Spleen (tissue), 7 donors: ENCODE measurements at regions not wholly inside any gene's neighbourhood (a gene's known extent, or its start where the extent isn't known, plus 50 kb on each side); places are given as distances from the start of the nearest gene placed in this dataset.
"Not testable (repeated sequence)": the region's sequence is repeated elsewhere in the genome, so short reads cannot be mapped to it uniquely, and the experiment has no call there.

Experiments used
- POLR2A ChIP-seq, 3 donors: fragments of 450-650 bp; IDR thresholded peaks; one replicate each; pipeline ENCODE4 v1.5.1; 2017; ENCODE audit warnings: antibody characterized with exemption in 3 of 3, mild to moderate bottlenecking in 1 of 3
- TF ChIP-seq, protein P1 (sequence below), 11 experiments: fragments of 200-600 bp in 7 of 11; fragments of 450-650 bp in 4 of 11; sonication (generic) in 4 of 11; IDR thresholded peaks in 8 of 11; conservative IDR thresholded peaks in 3 of 11; 1 replicate in 7 of 11; 2 replicates in 4 of 11; pipeline versions ENCODE4 v1.4.0 to v1.8.0; 2016 to 2021; ENCODE audit warnings: antibody characterized with exemption in 11 of 11, inconsistent platforms in 4 of 11, mild to moderate bottlenecking in 1 of 11
- donor health status: DM: no; HTN: no; CAD: no; lungs with moderate emphysema.
- donor health status: DM: no; HTN: no; CAD: no.
- donor health status: DM: no; HTN: no; CAD: no.

DNA sequence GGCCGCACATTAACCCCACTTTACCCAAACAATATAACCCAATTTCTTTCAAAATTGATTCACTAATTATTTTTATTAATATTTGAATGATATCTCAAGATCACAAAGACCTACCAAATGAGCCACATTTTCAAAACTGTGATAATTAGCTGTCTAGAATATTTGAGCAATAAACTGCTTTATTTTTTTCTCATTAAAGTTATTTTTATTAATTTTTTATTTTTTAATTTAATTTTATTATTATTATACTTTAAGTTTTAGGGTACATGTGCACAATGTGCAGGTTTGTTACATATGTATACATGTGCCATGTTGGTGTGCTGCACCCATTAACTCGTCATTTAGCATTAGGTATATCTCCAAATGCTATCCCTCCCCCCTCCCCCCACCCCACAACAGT lies 489.8 kb upstream of the TECRL start:
- TF ChIP-seq, protein P1, sequence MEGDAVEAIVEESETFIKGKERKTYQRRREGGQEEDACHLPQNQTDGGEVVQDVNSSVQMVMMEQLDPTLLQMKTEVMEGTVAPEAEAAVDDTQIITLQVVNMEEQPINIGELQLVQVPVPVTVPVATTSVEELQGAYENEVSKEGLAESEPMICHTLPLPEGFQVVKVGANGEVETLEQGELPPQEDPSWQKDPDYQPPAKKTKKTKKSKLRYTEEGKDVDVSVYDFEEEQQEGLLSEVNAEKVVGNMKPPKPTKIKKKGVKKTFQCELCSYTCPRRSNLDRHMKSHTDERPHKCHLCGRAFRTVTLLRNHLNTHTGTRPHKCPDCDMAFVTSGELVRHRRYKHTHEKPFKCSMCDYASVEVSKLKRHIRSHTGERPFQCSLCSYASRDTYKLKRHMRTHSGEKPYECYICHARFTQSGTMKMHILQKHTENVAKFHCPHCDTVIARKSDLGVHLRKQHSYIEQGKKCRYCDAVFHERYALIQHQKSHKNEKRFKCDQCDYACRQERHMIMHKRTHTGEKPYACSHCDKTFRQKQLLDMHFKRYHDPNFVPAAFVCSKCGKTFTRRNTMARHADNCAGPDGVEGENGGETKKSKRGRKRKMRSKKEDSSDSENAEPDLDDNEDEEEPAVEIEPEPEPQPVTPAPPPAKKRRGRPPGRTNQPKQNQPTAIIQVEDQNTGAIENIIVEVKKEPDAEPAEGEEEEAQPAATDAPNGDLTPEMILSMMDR (IDR thresholded peaks at IDR 0.05 in 8 of 11, conservative IDR thresholded peaks at IDR 0.05 in 3 of 11): not testable (repeated sequence)
- TF ChIP-seq POLR2A (IDR thresholded peaks at IDR 0.05): not testable (repeated sequence)
